HEK293 (cell line): ENCODE measurements at regions not wholly inside any gene's neighbourhood (a gene's known extent, or its start where the extent isn't known, plus 50 kb on each side); places are given as distances from the start of the nearest gene placed in this dataset.

Source experiments
- CTCF ChIA-PET: fragments of 350-600 bp; formaldehyde crosslinking; extraction: SDS; loops from one replicate; lab custom pipeline; 2021; ENCODE audit warnings: antibody characterized with exemption; lab: Yijun Ruan, JAX
- POLR2A ChIA-PET: fragments of 300-600 bp; formaldehyde crosslinking; extraction: SDS; loops from one replicate; lab custom pipeline; 2020; ENCODE audit warnings: antibody characterized with exemption, inconsistent platforms; lab: Yijun Ruan, JAX
- H3K27ac ChIP-seq: fragments of 200-500 bp; sonication (Bioruptor generic); 2 replicates; pipeline ENCODE4 v1.5.1; 2014; ENCODE audit warnings: low read depth, low read length, control low read depth, inconsistent platforms; ENCODE audit errors: extremely low read depth
- H3K36me3 ChIP-seq, 2 experiments: fragments of 200-500 bp in 1 of 2; sonication (Bioruptor generic) in 1 of 2; 1 replicate in 1 of 2; 2 replicates in 1 of 2; pipeline ENCODE4 v1.5.1; 2014 to 2017; ENCODE audit warnings: inconsistent platforms in 2 of 2, low read length in 2 of 2; ENCODE audit not compliant: control insufficient read depth in 2 of 2, insufficient read depth in 1 of 2
- H3K4me1 ChIP-seq: fragments of 200-500 bp; sonication (Bioruptor generic); 2 replicates; pipeline ENCODE4 v1.5.1; 2014; ENCODE audit warnings: mild to moderate bottlenecking, low read length, inconsistent platforms; ENCODE audit not compliant: control insufficient read depth, insufficient read depth
- H3K4me3 ChIP-seq: 2 replicates; pipeline ENCODE4 v1.5.1; 2011; ENCODE audit warnings: low read depth, mild to moderate bottlenecking, control low read depth, low read length, moderate library complexity
- H3K9me3 ChIP-seq: fragments of 200-500 bp; sonication (Bioruptor generic); 2 replicates; pipeline ENCODE4 v1.5.1; 2014; ENCODE audit warnings: low read depth, low read length, inconsistent platforms; ENCODE audit not compliant: control insufficient read depth, insufficient read depth
- ATF2 ChIP-seq: fragments of 450-650 bp; formaldehyde crosslinking; IDR thresholded peaks from 2 replicates; pipeline ENCODE4 v1.5.1; 2016; ENCODE audit warnings: missing biosample characterization, missing genetic modification characterization, low read depth
- HOXA7 ChIP-seq: sonication (generic); formaldehyde crosslinking; IDR thresholded peaks from 2 replicates; pipeline ENCODE4 v1.8.1; 2022; ENCODE audit warnings: missing genetic modification reagents, borderline replicate concordance
- TSHZ1 ChIP-seq: fragments of 450-650 bp; formaldehyde crosslinking; IDR thresholded peaks from 2 replicates; pipeline ENCODE4 v1.5.1; 2016; ENCODE audit warnings: missing biosample characterization, missing genetic modification characterization, borderline replicate concordance
- ZBTB8A ChIP-seq: fragments of 450-650 bp; formaldehyde crosslinking; IDR thresholded peaks from 2 replicates; pipeline ENCODE4 v1.5.1; 2016; ENCODE audit warnings: missing biosample characterization, missing genetic modification characterization
- ZNF121 ChIP-seq: fragments of 450-650 bp; formaldehyde crosslinking; IDR thresholded peaks from 2 replicates; pipeline ENCODE4 v1.5.1; 2016; ENCODE audit warnings: missing biosample characterization, missing genetic modification characterization
- ZNF146 ChIP-seq: fragments of 450-650 bp; formaldehyde crosslinking; IDR thresholded peaks from 2 replicates; pipeline ENCODE4 v1.5.1; 2016; ENCODE audit warnings: missing biosample characterization, missing genetic modification characterization
- ZNF157 ChIP-seq: fragments of 450-650 bp; formaldehyde crosslinking; IDR thresholded peaks from 2 replicates; pipeline ENCODE4 v1.5.1; 2016; ENCODE audit warnings: missing biosample characterization, missing genetic modification characterization
- ZNF311 ChIP-seq: fragments of 450-650 bp; formaldehyde crosslinking; IDR thresholded peaks from 2 replicates; pipeline ENCODE4 v1.5.1; 2017; ENCODE audit warnings: missing biosample characterization, missing genetic modification characterization, borderline replicate concordance
- ZNF335 ChIP-seq: fragments of 450-650 bp; formaldehyde crosslinking; conservative IDR thresholded peaks from 2 replicates; pipeline ENCODE4 v1.5.1; 2016; ENCODE audit warnings: missing biosample characterization, missing genetic modification characterization
- ZNF48 ChIP-seq: fragments of 450-650 bp; formaldehyde crosslinking; IDR thresholded peaks from 2 replicates; pipeline ENCODE4 v1.5.1; 2016; ENCODE audit warnings: missing biosample characterization, missing genetic modification characterization
- ZNF501 ChIP-seq: fragments of 450-650 bp; formaldehyde crosslinking; IDR thresholded peaks from 2 replicates; pipeline ENCODE4 v1.5.1; 2016; ENCODE audit warnings: missing biosample characterization, missing genetic modification characterization
- ZNF529 ChIP-seq: fragments of 450-650 bp; formaldehyde crosslinking; IDR thresholded peaks from 2 replicates; pipeline ENCODE4 v1.5.1; 2017; ENCODE audit warnings: missing genetic modification characterization, missing biosample characterization; ENCODE audit not compliant: insufficient replicate concordance
- ZNF624 ChIP-seq: fragments of 450-650 bp; formaldehyde crosslinking; IDR thresholded peaks from 2 replicates; pipeline ENCODE4 v1.5.1; 2017; ENCODE audit warnings: missing biosample characterization, missing genetic modification characterization
- ZNF658 ChIP-seq: fragments of 450-650 bp; formaldehyde crosslinking; IDR thresholded peaks from 2 replicates; pipeline ENCODE4; 2016; ENCODE audit warnings: missing biosample characterization, missing genetic modification characterization
- ZNF670 ChIP-seq: fragments of 450-650 bp; formaldehyde crosslinking; IDR thresholded peaks from 2 replicates; pipeline ENCODE4 v1.5.1; 2016; ENCODE audit warnings: missing biosample characterization, missing genetic modification characterization, low read depth
- ZNF777 ChIP-seq: fragments of 450-650 bp; formaldehyde crosslinking; IDR thresholded peaks from 2 replicates; pipeline ENCODE4 v1.5.1; 2017; ENCODE audit warnings: missing biosample characterization, missing genetic modification characterization, borderline replicate concordance
- TF ChIP-seq, protein P1 (sequence below): fragments of 450-650 bp; formaldehyde crosslinking; IDR thresholded peaks from 2 replicates; pipeline ENCODE4 v1.5.1; 2016; ENCODE audit warnings: missing biosample characterization, missing genetic modification characterization
- TF ChIP-seq, protein P2 (sequence below): fragments of 450-650 bp; IDR thresholded peaks from 2 replicates; pipeline ENCODE4 v1.5.1; 2018; ENCODE audit warnings: missing biosample characterization, mild to moderate bottlenecking, missing genetic modification characterization
- TF ChIP-seq, protein P3 (sequence below): fragments of 450-650 bp; formaldehyde crosslinking; IDR thresholded peaks from 2 replicates; pipeline ENCODE4 v1.5.1; 2016; ENCODE audit warnings: missing biosample characterization, missing genetic modification characterization

DNA sequence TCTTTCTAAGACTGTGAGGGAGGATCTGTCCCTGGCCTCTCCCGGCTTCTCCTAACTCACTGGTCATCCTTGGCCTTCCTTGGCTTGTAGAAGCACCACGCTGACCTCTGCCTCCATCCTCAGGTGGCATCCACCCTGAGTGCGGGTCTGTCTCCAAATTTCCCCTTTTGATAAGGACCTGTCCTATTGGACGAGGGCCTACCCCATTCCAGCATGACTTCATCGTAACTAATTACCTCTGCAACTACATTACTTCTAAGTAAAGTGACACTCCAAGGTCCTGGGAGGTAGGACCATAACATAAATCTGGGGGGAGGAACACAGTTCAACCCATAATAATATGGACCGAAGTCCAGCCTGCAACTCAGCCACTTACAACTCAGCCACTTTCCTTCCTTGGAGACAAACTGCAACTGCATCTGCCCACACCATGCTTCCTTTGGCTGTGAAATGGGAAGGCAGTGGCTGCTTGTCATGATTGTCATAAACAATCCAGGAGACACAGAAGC lies 229.6 kb upstream of the DIO3 start:
- no peaks in the 10 kb centered on the region for H3K4me1 ChIP-seq
- POLR2A ChIA-PET, result no interaction called here
- no peak overlapping the region for H3K27ac ChIP-seq
- CTCF ChIA-PET, result no interaction called here
- no peaks in the 10 kb centered on the region for H3K36me3 ChIP-seq
- TF ChIP-seq ZNF146 (tag by site-specific recombination) (no peak), ZNF48 (no peak), TSHZ1 (tag by site-specific recombination) (no peak), ZNF670 (no peak), ATF2 (tag by site-specific recombination) (no peak), ZNF501 (no peak), ZNF529 (tag by site-specific recombination) (no peak), ZNF311 (tag by site-specific recombination) (no peak), ZNF658 (tag by site-specific recombination) (no peak), ZBTB8A (tag by site-specific recombination) (no peak), HOXA7 (CRISPR knock-in tag) (no peak), ZNF777 (tag by site-specific recombination) (no peak), ZNF121 (tag by site-specific recombination) (no peak), ZNF624 (tag by site-specific recombination) (no peak), ZNF335 (tag by site-specific recombination) (no peak), ZNF157 (tag by site-specific recombination) (no peak)
- TF ChIP-seq, protein P1, sequence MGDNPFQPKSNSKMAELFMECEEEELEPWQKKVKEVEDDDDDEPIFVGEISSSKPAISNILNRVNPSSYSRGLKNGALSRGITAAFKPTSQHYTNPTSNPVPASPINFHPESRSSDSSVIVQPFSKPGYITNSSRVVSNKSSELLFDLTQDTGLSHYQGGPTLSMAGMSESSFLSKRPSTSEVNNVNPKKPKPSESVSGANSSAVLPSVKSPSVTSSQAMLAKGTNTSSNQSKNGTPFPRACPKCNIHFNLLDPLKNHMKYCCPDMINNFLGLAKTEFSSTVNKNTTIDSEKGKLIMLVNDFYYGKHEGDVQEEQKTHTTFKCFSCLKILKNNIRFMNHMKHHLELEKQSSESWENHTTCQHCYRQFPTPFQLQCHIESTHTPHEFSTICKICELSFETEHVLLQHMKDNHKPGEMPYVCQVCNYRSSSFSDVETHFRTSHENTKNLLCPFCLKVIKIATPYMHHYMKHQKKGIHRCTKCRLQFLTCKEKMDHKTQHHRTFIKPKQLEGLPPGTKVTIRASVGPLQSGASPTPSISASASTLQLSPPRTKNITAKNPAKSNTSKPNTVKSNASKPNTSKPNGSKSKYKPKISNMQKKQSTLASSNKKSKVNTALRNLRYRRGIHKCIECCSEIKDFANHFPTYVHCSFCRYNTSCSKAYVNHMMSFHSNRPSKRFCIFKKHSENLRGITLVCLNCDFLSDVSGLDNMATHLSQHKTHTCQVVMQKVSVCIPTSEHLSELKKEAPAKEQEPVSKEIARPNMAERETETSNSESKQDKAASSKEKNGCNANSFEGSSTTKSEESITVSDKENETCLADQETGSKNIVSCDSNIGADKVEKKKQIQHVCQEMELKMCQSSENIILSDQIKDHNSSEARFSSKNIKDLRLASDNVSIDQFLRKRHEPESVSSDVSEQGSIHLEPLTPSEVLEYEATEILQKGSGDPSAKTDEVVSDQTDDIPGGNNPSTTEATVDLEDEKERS (tag by site-specific recombination), result no peak
- TF ChIP-seq, protein P2, sequence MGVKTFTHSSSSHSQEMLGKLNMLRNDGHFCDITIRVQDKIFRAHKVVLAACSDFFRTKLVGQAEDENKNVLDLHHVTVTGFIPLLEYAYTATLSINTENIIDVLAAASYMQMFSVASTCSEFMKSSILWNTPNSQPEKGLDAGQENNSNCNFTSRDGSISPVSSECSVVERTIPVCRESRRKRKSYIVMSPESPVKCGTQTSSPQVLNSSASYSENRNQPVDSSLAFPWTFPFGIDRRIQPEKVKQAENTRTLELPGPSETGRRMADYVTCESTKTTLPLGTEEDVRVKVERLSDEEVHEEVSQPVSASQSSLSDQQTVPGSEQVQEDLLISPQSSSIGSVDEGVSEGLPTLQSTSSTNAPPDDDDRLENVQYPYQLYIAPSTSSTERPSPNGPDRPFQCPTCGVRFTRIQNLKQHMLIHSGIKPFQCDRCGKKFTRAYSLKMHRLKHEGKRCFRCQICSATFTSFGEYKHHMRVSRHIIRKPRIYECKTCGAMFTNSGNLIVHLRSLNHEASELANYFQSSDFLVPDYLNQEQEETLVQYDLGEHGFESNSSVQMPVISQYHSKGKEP, result no peak
- TF ChIP-seq, protein P3, sequence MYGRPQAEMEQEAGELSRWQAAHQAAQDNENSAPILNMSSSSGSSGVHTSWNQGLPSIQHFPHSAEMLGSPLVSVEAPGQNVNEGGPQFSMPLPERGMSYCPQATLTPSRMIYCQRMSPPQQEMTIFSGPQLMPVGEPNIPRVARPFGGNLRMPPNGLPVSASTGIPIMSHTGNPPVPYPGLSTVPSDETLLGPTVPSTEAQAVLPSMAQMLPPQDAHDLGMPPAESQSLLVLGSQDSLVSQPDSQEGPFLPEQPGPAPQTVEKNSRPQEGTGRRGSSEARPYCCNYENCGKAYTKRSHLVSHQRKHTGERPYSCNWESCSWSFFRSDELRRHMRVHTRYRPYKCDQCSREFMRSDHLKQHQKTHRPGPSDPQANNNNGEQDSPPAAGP (tag by site-specific recombination), result no peak
- TF ChIP-seq, all 188 proteins: peak for 0
- Histone ChIP-seq H3K9me3 (no peaks in the 10 kb centered on the region), H3K4me3 (no peak overlapping the region)
